Endothelial cell (in vitro differentiated cells): ENCODE measurements at regions not wholly inside any gene's neighbourhood (a gene's known extent, or its start where the extent isn't known, plus 50 kb on each side); places are given as distances from the start of the nearest gene placed in this dataset.

Source experiments
- DNase-seq: peaks from one replicate; pipeline ENCODE4 v3.0.0; 2021; ENCODE audit warnings: low spot score
- H3K27ac Mint-ChIP-seq: one replicate; pipeline ENCODE4 v1.8.0; 2021; ENCODE audit warnings: mixed read lengths, inconsistent platforms; ENCODE audit not compliant: unreplicated experiment
- H3K27me3 Mint-ChIP-seq: one replicate; pipeline ENCODE4 v1.8.0; 2021; ENCODE audit warnings: mild to moderate bottlenecking, moderate library complexity, mixed read lengths, inconsistent platforms; ENCODE audit not compliant: unreplicated experiment
- H3K36me3 Mint-ChIP-seq: one replicate; pipeline ENCODE4 v1.8.0; 2021; ENCODE audit warnings: mild to moderate bottlenecking, low read depth, mixed read lengths, inconsistent platforms; ENCODE audit not compliant: unreplicated experiment
- H3K4me1 Mint-ChIP-seq: one replicate; pipeline ENCODE4 v1.8.0; 2021; ENCODE audit warnings: mild to moderate bottlenecking, mixed read lengths, inconsistent platforms; ENCODE audit not compliant: unreplicated experiment
- H3K4me3 Mint-ChIP-seq: one replicate; pipeline ENCODE4 v1.8.0; 2021; ENCODE audit warnings: mild to moderate bottlenecking, mixed read lengths, inconsistent platforms; ENCODE audit not compliant: unreplicated experiment
- H3K9me3 Mint-ChIP-seq: one replicate; pipeline ENCODE4 v1.8.0; 2021; ENCODE audit warnings: mixed read lengths, inconsistent platforms; ENCODE audit not compliant: unreplicated experiment
- TF ChIP-seq, protein P1 (sequence below): fragments of 200-600 bp; sonication (generic); IDR thresholded peaks from one replicate; pipeline ENCODE4 v1.5.0; 2021; ENCODE audit warnings: antibody characterized with exemption; ENCODE audit not compliant: unreplicated experiment

DNA sequence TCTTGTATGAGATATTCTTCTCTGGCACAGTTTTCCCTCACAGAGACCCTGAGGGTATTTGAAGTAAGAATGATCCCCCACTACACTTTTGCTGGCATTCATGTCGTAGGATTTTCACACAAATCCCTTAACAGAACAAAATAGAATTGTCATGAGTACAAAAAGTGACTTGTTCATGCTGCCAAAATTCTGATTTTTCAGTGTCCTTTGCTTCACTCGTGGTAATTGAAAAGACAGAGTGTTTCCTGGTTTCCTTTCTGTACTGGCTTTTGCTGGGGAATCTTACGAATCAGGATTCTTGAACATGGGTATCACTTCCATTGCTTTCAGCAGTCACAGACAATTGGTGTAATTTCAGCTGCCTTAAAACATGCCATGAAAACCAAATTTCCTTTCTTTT, 756.3 kb downstream of the REEP3 start:
- H3K27me3 Mint-ChIP-seq: no peaks in the 10 kb centered on the region
- H3K4me3 Mint-ChIP-seq: no peak overlapping the region
- no peaks in the 10 kb centered on the region for H3K9me3 Mint-ChIP-seq
- H3K36me3 Mint-ChIP-seq: no peaks in the 10 kb centered on the region
- no peak for DNase-seq
- TF ChIP-seq, protein P1, sequence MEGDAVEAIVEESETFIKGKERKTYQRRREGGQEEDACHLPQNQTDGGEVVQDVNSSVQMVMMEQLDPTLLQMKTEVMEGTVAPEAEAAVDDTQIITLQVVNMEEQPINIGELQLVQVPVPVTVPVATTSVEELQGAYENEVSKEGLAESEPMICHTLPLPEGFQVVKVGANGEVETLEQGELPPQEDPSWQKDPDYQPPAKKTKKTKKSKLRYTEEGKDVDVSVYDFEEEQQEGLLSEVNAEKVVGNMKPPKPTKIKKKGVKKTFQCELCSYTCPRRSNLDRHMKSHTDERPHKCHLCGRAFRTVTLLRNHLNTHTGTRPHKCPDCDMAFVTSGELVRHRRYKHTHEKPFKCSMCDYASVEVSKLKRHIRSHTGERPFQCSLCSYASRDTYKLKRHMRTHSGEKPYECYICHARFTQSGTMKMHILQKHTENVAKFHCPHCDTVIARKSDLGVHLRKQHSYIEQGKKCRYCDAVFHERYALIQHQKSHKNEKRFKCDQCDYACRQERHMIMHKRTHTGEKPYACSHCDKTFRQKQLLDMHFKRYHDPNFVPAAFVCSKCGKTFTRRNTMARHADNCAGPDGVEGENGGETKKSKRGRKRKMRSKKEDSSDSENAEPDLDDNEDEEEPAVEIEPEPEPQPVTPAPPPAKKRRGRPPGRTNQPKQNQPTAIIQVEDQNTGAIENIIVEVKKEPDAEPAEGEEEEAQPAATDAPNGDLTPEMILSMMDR: no peak
- H3K4me1 Mint-ChIP-seq: no peaks in the 10 kb centered on the region
- H3K27ac Mint-ChIP-seq: no peak overlapping the region

DNA sequence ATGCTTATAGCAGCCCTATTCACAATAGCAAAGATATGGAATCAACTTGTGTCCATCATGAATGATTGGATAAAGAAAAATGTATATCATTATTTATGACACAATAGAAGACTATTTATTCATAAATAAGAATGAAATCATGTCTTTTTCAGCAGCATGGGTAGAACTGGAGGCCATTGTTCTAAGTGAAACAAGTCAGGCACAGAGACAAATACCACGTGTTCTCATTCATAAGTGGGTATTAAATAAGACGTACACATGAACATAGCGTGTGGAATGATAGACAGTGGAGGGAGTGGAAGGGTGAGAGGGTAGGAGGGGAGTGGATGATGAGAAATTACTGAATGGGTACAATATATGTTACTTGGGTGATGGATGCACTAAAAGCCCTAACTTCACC, 762.4 kb downstream of the REEP3 start:
- no peaks in the 10 kb centered on the region for H3K27me3 Mint-ChIP-seq
- no peak overlapping the region for H3K4me3 Mint-ChIP-seq
- H3K4me1 Mint-ChIP-seq: no peaks in the 10 kb centered on the region
- H3K9me3 Mint-ChIP-seq: no peaks in the 10 kb centered on the region
- no peak overlapping the region for H3K27ac Mint-ChIP-seq
- H3K36me3 Mint-ChIP-seq: no peaks in the 10 kb centered on the region
- no peak for DNase-seq
- TF ChIP-seq, protein P1: no peak

DNA sequence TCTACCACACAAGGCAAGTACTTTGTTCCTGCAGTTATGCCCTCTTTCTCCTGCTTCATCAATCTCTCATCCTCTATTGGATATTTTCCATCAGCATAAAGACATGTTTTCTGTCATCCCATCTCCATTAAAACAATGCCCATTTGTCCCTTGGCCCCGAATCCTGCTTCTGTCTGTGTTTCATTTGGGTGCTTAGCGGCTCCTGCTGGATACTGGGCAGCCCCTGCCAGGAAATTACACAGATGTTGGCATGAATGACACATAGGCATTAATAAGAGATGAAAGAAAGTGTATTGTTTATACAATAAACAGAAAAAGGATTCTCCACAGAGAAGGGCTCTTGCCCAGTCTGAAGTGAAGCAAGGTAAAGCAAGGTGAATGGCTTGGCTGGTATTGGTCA, 765.3 kb downstream of the REEP3 start:
- H3K9me3 Mint-ChIP-seq: no peaks in the 10 kb centered on the region
- H3K4me3 Mint-ChIP-seq: no peak overlapping the region
- no peak overlapping the region for H3K27ac Mint-ChIP-seq
- H3K4me1 Mint-ChIP-seq: no peaks in the 10 kb centered on the region
- TF ChIP-seq, protein P1: no peak
- DNase-seq: no peak
- H3K27me3 Mint-ChIP-seq: no peaks in the 10 kb centered on the region
- no peaks in the 10 kb centered on the region for H3K36me3 Mint-ChIP-seq

DNA sequence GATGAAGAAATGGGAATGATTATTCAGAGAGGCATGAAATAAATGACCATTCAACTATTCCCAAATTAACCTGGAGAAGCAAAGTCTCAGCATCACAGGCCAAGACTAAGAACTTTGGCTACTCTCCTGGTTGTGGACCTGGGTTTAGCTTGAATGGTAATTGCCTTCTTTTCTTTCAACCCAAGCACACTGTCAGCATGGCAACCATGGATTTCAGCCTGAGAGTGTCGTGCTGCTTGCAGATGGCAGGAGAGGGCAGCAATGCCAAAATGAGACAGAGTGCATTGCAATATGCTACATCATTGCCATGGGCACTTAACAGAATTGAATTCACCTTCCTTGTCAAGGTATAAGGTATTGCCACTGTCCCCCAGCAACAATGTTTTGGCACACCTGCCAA, 767.2 kb downstream of the REEP3 start:
- no peaks in the 10 kb centered on the region for H3K27me3 Mint-ChIP-seq
- H3K4me3 Mint-ChIP-seq: no peak overlapping the region
- no peak for DNase-seq
- TF ChIP-seq, protein P1: no peak
- H3K27ac Mint-ChIP-seq: no peak overlapping the region
- no peaks in the 10 kb centered on the region for H3K9me3 Mint-ChIP-seq
- no peaks in the 10 kb centered on the region for H3K4me1 Mint-ChIP-seq
- H3K36me3 Mint-ChIP-seq: no peaks in the 10 kb centered on the region

DNA sequence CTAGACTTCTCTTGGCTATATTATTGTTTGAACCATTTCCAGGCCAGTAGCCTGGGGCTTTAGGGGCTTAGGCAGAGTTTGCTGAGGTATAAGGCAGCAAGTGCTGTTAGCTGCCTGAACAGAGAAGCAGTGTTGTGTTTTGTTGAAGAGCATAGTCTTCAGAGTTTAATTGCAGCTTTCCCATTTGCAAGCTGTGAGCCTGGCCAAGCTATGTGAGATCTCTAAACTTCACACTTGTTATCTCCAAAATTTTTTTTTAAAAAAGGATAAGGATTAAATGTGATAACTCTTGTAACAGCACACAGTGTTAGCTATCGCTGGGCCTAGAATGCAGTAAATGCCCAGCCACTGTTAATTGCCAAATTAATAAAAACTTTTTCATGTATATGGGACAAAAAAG, 782.4 kb downstream of the REEP3 start:
- Mint-ChIP-seq H3K27me3 (no peaks in the 10 kb centered on the region), H3K9me3 (no peaks in the 10 kb centered on the region)

More for the DNA sequence above, 782.4 kb downstream of the REEP3 start:
- Mint-ChIP-seq H3K27ac (no peak overlapping the region), H3K4me1 (no peaks in the 10 kb centered on the region), H3K36me3 (no peaks in the 10 kb centered on the region), H3K4me3 (no peak overlapping the region)
- TF ChIP-seq, protein P1: no peak
- DNase-seq: no peak
